HG03159 (cell line): ENCODE measurements at regions not wholly inside any gene's neighbourhood (a gene's known extent, or its start where the extent isn't known, plus 50 kb on each side); places are given as distances from the start of the nearest gene placed in this dataset.

Experiments
- ATAC-seq: cut with Tn5 transposase; IDR thresholded peaks from one replicate; pipeline ENCODE4 v1.9.1; 2021; ENCODE audit warnings: mild to moderate bottlenecking, moderate library complexity; ENCODE audit not compliant: unreplicated experiment

GRCh38 chr18:78510636-78511035 is 469.0 kb upstream of the SALL3 start:
- ATAC-seq = no peak

- no peak for ATAC-seq
Measured at GRCh38 chr18:78511666-78512601, 467.7 kb upstream of the SALL3 start.

GRCh38 chr18:78514910-78515670 is 464.5 kb upstream of the SALL3 start:
- no peak for ATAC-seq

GRCh38 chr18:78517328-78517727 is 462.3 kb upstream of the SALL3 start:
- no peak for ATAC-seq

- ATAC-seq = no peak
Measured at GRCh38 chr18:78517973-78518372, 461.6 kb upstream of the SALL3 start.

- ATAC-seq = no peak
Measured at GRCh38 chr18:78518805-78519204, 460.8 kb upstream of the SALL3 start.

- no peak for ATAC-seq
Measured at GRCh38 chr18:78519394-78520062, 460.1 kb upstream of the SALL3 start.

- ATAC-seq = no peak
Measured at GRCh38 chr18:78521136-78521535, 458.5 kb upstream of the SALL3 start.

- ATAC-seq = no peak
Measured at GRCh38 chr18:78521744-78522143, 457.9 kb upstream of the SALL3 start.

- no peak for ATAC-seq
Measured at GRCh38 chr18:78522507-78522906, 457.1 kb upstream of the SALL3 start.

GRCh38 chr18:78523850-78524249 is 455.8 kb upstream of the SALL3 start:
- no peak for ATAC-seq

GRCh38 chr18:78525366-78526111 is 454.1 kb upstream of the SALL3 start:
- no peak for ATAC-seq

GRCh38 chr18:78526275-78526674 is 453.3 kb upstream of the SALL3 start:
- ATAC-seq = no peak

GRCh38 chr18:78526923-78527711 is 452.5 kb upstream of the SALL3 start:
- no peak for ATAC-seq

- ATAC-seq = no peak
Measured at GRCh38 chr18:78527984-78528383, 451.6 kb upstream of the SALL3 start.

GRCh38 chr18:78528411-78529258 is 451.0 kb upstream of the SALL3 start:
- ATAC-seq = no peak

GRCh38 chr18:78531637-78532036 is 448.0 kb upstream of the SALL3 start:
- ATAC-seq = no peak

GRCh38 chr18:78538669-78539440 is 440.8 kb upstream of the SALL3 start:
- no peak for ATAC-seq
